SK-N-SH (cell line): ENCODE measurements at regions not wholly inside any gene's neighbourhood (a gene's known extent, or its start where the extent isn't known, plus 50 kb on each side); places are given as distances from the start of the nearest gene placed in this dataset.

Source experiments
- CTCF ChIA-PET: fragments of 300-600, 350-600 bp; formaldehyde crosslinking; extraction: SDS; loops from one replicate; lab custom pipeline; 2021; lab: Yijun Ruan, JAX
- POLR2A ChIA-PET: fragments of 350-600 bp; sonication (Branson Sonifier 250); formaldehyde crosslinking; extraction: SDS; loops from one replicate; lab custom pipeline; 2020; ENCODE audit warnings: antibody characterized with exemption, inconsistent platforms; lab: Yijun Ruan, JAX
- DNase-seq: peaks from one replicate; pipeline ENCODE4 v3.0.0; 2012
- H2AFZ ChIP-seq: fragments of 200-600 bp; sonication (generic); 2 replicates; pipeline ENCODE4 v1.8.1; 2016; ENCODE audit warnings: antibody characterized with exemption, mild to moderate bottlenecking, low read depth
- H3F3A ChIP-seq: fragments of 200-600 bp; sonication (generic); replicated peaks from 2 replicates; pipeline ENCODE3; 2016; ENCODE audit warnings: antibody characterized with exemption, mild to moderate bottlenecking; ENCODE audit not compliant: insufficient read depth
- H3K27ac ChIP-seq, 2 experiments: fragments of 200-500 bp in 1 of 2; fragments of 200-600 bp in 1 of 2; sonication (Bioruptor generic) in 1 of 2; sonication (generic), shearing (Covaris generic) in 1 of 2; 2 replicates each; pipeline versions ENCODE4 v1.5.1 to v1.6.1; 2014 to 2016; ENCODE audit warnings: low read depth in 2 of 2, inconsistent platforms in 1 of 2, low read length in 1 of 2, mild to moderate bottlenecking in 1 of 2, mixed read lengths in 1 of 2
- H3K27me3 ChIP-seq: fragments of 200-600 bp; sonication (generic), shearing (Covaris generic); 2 replicates; pipeline ENCODE4 v1.6.1; 2016; ENCODE audit warnings: mixed run types; ENCODE audit not compliant: insufficient read depth
- H3K36me3 ChIP-seq, 2 experiments: fragments of 200-500 bp in 1 of 2; fragments of 200-600 bp in 1 of 2; sonication (Bioruptor generic) in 1 of 2; sonication (generic) in 1 of 2; replicated peaks in 1 of 2; 2 replicates each; pipeline versions ENCODE3 to v1.5.1; 2014 to 2016; ENCODE audit warnings: low read length in 1 of 2, mild to moderate bottlenecking in 1 of 2; ENCODE audit not compliant: insufficient read depth in 2 of 2, control insufficient read depth in 1 of 2
- H3K4me1 ChIP-seq, 2 experiments: fragments of 200-500 bp in 1 of 2; fragments of 200-600 bp in 1 of 2; sonication (Bioruptor generic) in 1 of 2; sonication (generic), shearing (Covaris generic) in 1 of 2; 2 replicates each; pipeline versions ENCODE4 v1.5.1 to v1.6.1; 2014 to 2016; ENCODE audit warnings: low read depth in 1 of 2, low read length in 1 of 2, mixed run types in 1 of 2; ENCODE audit not compliant: insufficient read depth in 2 of 2, control insufficient read depth in 1 of 2
- H3K4me2 ChIP-seq: fragments of 200-600 bp; sonication (generic), shearing (Covaris generic); 2 replicates; pipeline ENCODE4 v1.6.1; 2017; ENCODE audit warnings: mixed run types
- H3K4me3 ChIP-seq, 2 experiments: fragments of 200-500 bp in 1 of 2; fragments of 200-600 bp in 1 of 2; sonication (Bioruptor generic) in 1 of 2; sonication (generic), shearing (Covaris generic) in 1 of 2; 2 replicates each; pipeline versions ENCODE4 v1.5.1 to v1.8.1; 2014 to 2016; ENCODE audit warnings: low read depth in 2 of 2, inconsistent platforms in 1 of 2, low read length in 1 of 2, mild to moderate bottlenecking in 1 of 2, mixed read lengths in 1 of 2, moderate library complexity in 1 of 2
- H3K79me2 ChIP-seq: fragments of 200-600 bp; sonication (generic); 2 replicates; pipeline ENCODE4 v1.8.1; 2017; ENCODE audit warnings: mild to moderate bottlenecking; ENCODE audit not compliant: insufficient read depth
- H3K9ac ChIP-seq: fragments of 200-600 bp; sonication (generic); 2 replicates; pipeline ENCODE4 v1.6.1; 2017; ENCODE audit warnings: mixed run types
- H3K9me2 ChIP-seq: fragments of 200-600 bp; sonication (generic); 2 replicates; pipeline ENCODE4 v1.6.1; 2017; ENCODE audit warnings: mixed run types
- H3K9me3 ChIP-seq: fragments of 200-600 bp; sonication (generic); 2 replicates; pipeline ENCODE4 v1.6.1; 2017; ENCODE audit warnings: mixed run types, mild to moderate bottlenecking, moderate library complexity
- H4K20me1 ChIP-seq: fragments of 200-600 bp; sonication (generic); 2 replicates; pipeline ENCODE4 v1.6.1; 2017; ENCODE audit warnings: mild to moderate bottlenecking, mixed run types; ENCODE audit not compliant: insufficient read depth
- EZH2phosphoT487 ChIP-seq: fragments of 200-600 bp; sonication (generic); IDR thresholded peaks from 2 replicates; pipeline ENCODE4 v1.6.1; 2017; ENCODE audit warnings: low read depth, mixed run types, mild to moderate bottlenecking, antibody characterized with exemption, moderate library complexity, borderline replicate concordance
- FOXJ3 ChIP-seq: sonication (generic); formaldehyde crosslinking; IDR thresholded peaks from 2 replicates; pipeline ENCODE4 v1.5.1; 2020; ENCODE audit warnings: mild to moderate bottlenecking, missing genetic modification reagents
- FOXM1 ChIP-seq: IDR thresholded peaks from 2 replicates; pipeline ENCODE4 v1.4.0; 2012; ENCODE audit warnings: low read depth, mild to moderate bottlenecking
- GABPA ChIP-seq: IDR thresholded peaks from 2 replicates; pipeline ENCODE4 v1.4.0; 2012; ENCODE audit warnings: low read depth, mild to moderate bottlenecking
- IRF3 ChIP-seq: fragments of 150-350 bp; IDR thresholded peaks from 2 replicates; pipeline ENCODE4 v1.6.1; 2016; ENCODE audit warnings: mild to moderate bottlenecking, low read depth, low read length
- MAX ChIP-seq: IDR thresholded peaks from 2 replicates; pipeline ENCODE4 v1.4.0; 2012; ENCODE audit warnings: low read depth
- MEF2A ChIP-seq: IDR thresholded peaks from 2 replicates; pipeline ENCODE4 v1.4.0; 2012; ENCODE audit warnings: low read depth, borderline replicate concordance
- PBX3 ChIP-seq: IDR thresholded peaks from 2 replicates; pipeline ENCODE4; 2012
- POLR2AphosphoS5 ChIP-seq: IDR thresholded peaks from 2 replicates; pipeline ENCODE4 v1.6.1; 2012; ENCODE audit warnings: low read depth, low read length
- RAD21 ChIP-seq: IDR thresholded peaks from 2 replicates; pipeline ENCODE4 v1.6.1; 2012; ENCODE audit warnings: mild to moderate bottlenecking, low read length
- RCOR1 ChIP-seq: fragments of 150-350 bp; IDR thresholded peaks from 2 replicates; pipeline ENCODE4 v1.6.1; 2017; ENCODE audit warnings: antibody characterized with exemption, low read length
- REST ChIP-seq: IDR thresholded peaks from 2 replicates; pipeline ENCODE4 v1.6.1; 2012; ENCODE audit warnings: mild to moderate bottlenecking, low read depth, low read length, moderate library complexity
- RFX5 ChIP-seq: IDR thresholded peaks from 2 replicates; pipeline ENCODE4 v1.6.1; 2012; ENCODE audit warnings: mild to moderate bottlenecking, improper control_type of control experiment, low read length
- RXRA ChIP-seq: IDR thresholded peaks from 2 replicates; pipeline ENCODE4 v1.4.0; 2012; ENCODE audit warnings: low read depth, mild to moderate bottlenecking, borderline replicate concordance
- SMC3 ChIP-seq: IDR thresholded peaks from 2 replicates; pipeline ENCODE4 v1.6.1; 2012; ENCODE audit warnings: low read depth, low read length, improper control_type of control experiment
- TAF1 ChIP-seq: IDR thresholded peaks from 2 replicates; pipeline ENCODE4 v1.6.1; 2012; ENCODE audit warnings: low read depth, mild to moderate bottlenecking, low read length, moderate library complexity, borderline replicate concordance
- TCF12 ChIP-seq: IDR thresholded peaks from 2 replicates; pipeline ENCODE4 v1.4.0; 2012
- USF1 ChIP-seq: IDR thresholded peaks from 2 replicates; pipeline ENCODE4 v1.4.0; 2012; ENCODE audit warnings: low read depth, borderline replicate concordance
- ZBTB33 ChIP-seq: IDR thresholded peaks from 2 replicates; pipeline ENCODE4 v1.4.0; 2012; ENCODE audit warnings: low read depth, borderline replicate concordance
- WGBS: methylation state at CpG from one replicate; pipeline ENCODE4 v1.1.6; 2017; ENCODE audit warnings: low lambda C conversion rate; 5-methylcytosine and 5-hydroxymethylcytosine counted together

GRCh38 chr5:61270510-61271165 lies 61.4 kb upstream of the ZSWIM6 start:
- CTCF ChIA-PET = interaction anchor here (1.3 kb wide), 1 partner anchor 8 kb away, joined by 5 read pairs; no protein-coding TSS in a partner anchor
- Histone ChIP-seq H4K20me1 (no peaks in the 10 kb centered on the region), H2AFZ (no peak overlapping the region), H3F3A (no peaks in the 10 kb centered on the region)
- no peak for DNase-seq
- TF ChIP-seq RAD21 = no peak
- TF ChIP-seq MAX = no peak
- no peak for TF ChIP-seq EZH2phosphoT487
- TF ChIP-seq IRF3 = no peak
- TF ChIP-seq MEF2A = no peak
- TF ChIP-seq TAF1 = no peak
- TF ChIP-seq TCF12 = no peak
- TF ChIP-seq REST = no peak
- no peak for TF ChIP-seq RXRA
- TF ChIP-seq RCOR1 = no peak
- TF ChIP-seq USF1 = no peak
- no peak for TF ChIP-seq ZBTB33
- no peak for TF ChIP-seq SMC3
- no peak for TF ChIP-seq FOXJ3 (CRISPR knock-in tag)
- TF ChIP-seq FOXM1 = no peak
- TF ChIP-seq PBX3 = no peak
- no peak for TF ChIP-seq GABPA
- TF ChIP-seq RFX5 = no peak
- TF ChIP-seq POLR2AphosphoS5 = no peak
- TF ChIP-seq, all 33 proteins: peak for 0
- POLR2A ChIA-PET = no interaction called here
- Histone ChIP-seq H3K9ac (no peak overlapping the region), H3K9me2 (no peaks in the 10 kb centered on the region), H3K4me1 (peaks cover 0 to 2% of the 10 kb centered on the region in 2 experiments; a peak in 1 of 4 replicates), H3K36me3 (no peaks in the 10 kb centered on the region), H3K4me3 (no peak overlapping the region), H3K27ac (no peak overlapping the region), H3K27me3 (no peaks in the 10 kb centered on the region), H3K9me3 (no peaks in the 10 kb centered on the region), H3K4me2 (no peak overlapping the region), H3K79me2 (no peaks in the 10 kb centered on the region)
- 65% methylated on average over 4 of the region's 7 CpGs for WGBS
